Inflammatory macrophage treated with lipopolysaccharide for 4 hours (primary cell): ENCODE measurements at regions not wholly inside any gene's neighbourhood (a gene's known extent, or its start where the extent isn't known, plus 50 kb on each side); places are given as distances from the start of the nearest gene placed in this dataset.
"Not testable (repeated sequence)": the region's sequence is repeated elsewhere in the genome, so short reads cannot be mapped to it uniquely, and the experiment has no call there.

Experiments
- DNase-seq: peaks from one replicate; pipeline ENCODE4 v3.0.0-alpha.2; 2020

- no peak for DNase-seq
Observed at GRCh38 chr13:80074143-80074752, 266.7 kb downstream of the SPRY2 start.

- DNase-seq: no peak
Observed at GRCh38 chr13:80072231-80072630, 268.7 kb downstream of the SPRY2 start.

GRCh38 chr13:80070024-80070703, 270.8 kb downstream of the SPRY2 start:
- no peak for DNase-seq

GRCh38 chr13:80069374-80069773, 271.6 kb downstream of the SPRY2 start:
- DNase-seq: no peak

GRCh38 chr13:80065996-80066395, 274.9 kb downstream of the SPRY2 start:
- no peak for DNase-seq

GRCh38 chr13:80062416-80062815, 278.5 kb downstream of the SPRY2 start:
- DNase-seq: not testable (repeated sequence)

- DNase-seq: no peak
Observed at GRCh38 chr13:80059789-80060188, 281.1 kb downstream of the SPRY2 start.

- no peak for DNase-seq
Observed at GRCh38 chr13:80058626-80059025, 282.3 kb downstream of the SPRY2 start.

- no peak for DNase-seq
Observed at GRCh38 chr13:80055847-80056246, 285.1 kb downstream of the SPRY2 start.

- DNase-seq: peak; percentile 28
Observed at GRCh38 chr13:80054806-80055205, 286.1 kb downstream of the SPRY2 start.

GRCh38 chr13:80052286-80052685, 288.6 kb downstream of the SPRY2 start:
- DNase-seq: no peak

GRCh38 chr13:80050252-80050651, 290.7 kb downstream of the SPRY2 start:
- no peak for DNase-seq

- DNase-seq: peak; percentile 99
Observed at GRCh38 chr13:80048802-80049201, 292.1 kb downstream of the SPRY2 start.

GRCh38 chr13:80048030-80048429, 292.9 kb downstream of the SPRY2 start:
- no peak for DNase-seq

GRCh38 chr13:80047406-80047805, 293.5 kb downstream of the SPRY2 start:
- no peak for DNase-seq

- DNase-seq: peak; percentile 77
Observed at GRCh38 chr13:80040981-80041317, 300.0 kb downstream of the SPRY2 start.

GRCh38 chr13:80040196-80040980, 300.5 kb downstream of the SPRY2 start:
- DNase-seq: peak; percentile 84

GRCh38 chr13:80039000-80039399, 301.9 kb downstream of the SPRY2 start:
- DNase-seq: peak; percentile 58

GRCh38 chr13:80038371-80038770, 302.6 kb downstream of the SPRY2 start:
- DNase-seq: no peak

GRCh38 chr13:80037505-80037888, 303.4 kb downstream of the SPRY2 start:
- DNase-seq: peak; percentile 89

GRCh38 chr13:80036845-80037504, 304.0 kb downstream of the SPRY2 start:
- peak; percentile 96 for DNase-seq

GRCh38 chr13:80035096-80035495, 305.8 kb downstream of the SPRY2 start:
- no peak for DNase-seq

- DNase-seq: peak; percentile 67
Observed at GRCh38 chr13:80033951-80034350, 307.0 kb downstream of the SPRY2 start.

GRCh38 chr13:80033286-80033685, 307.6 kb downstream of the SPRY2 start:
- DNase-seq: no peak
